Chondrocyte (in vitro differentiated cells): ENCODE measurements at regions not wholly inside any gene's neighbourhood (a gene's known extent, or its start where the extent isn't known, plus 50 kb on each side); places are given as distances from the start of the nearest gene placed in this dataset.

Experiments
- DNase-seq: peaks from one replicate; pipeline ENCODE4 v3.0.0; 2021; ENCODE audit warnings: mixed read lengths, low spot score
- H3K27ac Mint-ChIP-seq: one replicate; pipeline ENCODE4 v1.8.0; 2021; ENCODE audit warnings: mild to moderate bottlenecking, moderate library complexity, mixed read lengths; ENCODE audit not compliant: unreplicated experiment
- H3K27me3 Mint-ChIP-seq: 2 replicates; pipeline ENCODE4 v1.8.0; 2021; ENCODE audit warnings: low read depth, mixed read lengths
- H3K36me3 Mint-ChIP-seq: 2 replicates; pipeline ENCODE4 v1.8.0; 2021; ENCODE audit warnings: low read depth, mixed read lengths
- H3K4me1 Mint-ChIP-seq: 2 replicates; pipeline ENCODE4 v1.8.0; 2021; ENCODE audit warnings: low read depth, mild to moderate bottlenecking, mixed read lengths
- H3K4me3 Mint-ChIP-seq: one replicate; pipeline ENCODE4 v1.8.0; 2021; ENCODE audit warnings: mild to moderate bottlenecking, moderate library complexity, mixed read lengths; ENCODE audit not compliant: unreplicated experiment
- H3K9me3 Mint-ChIP-seq: 2 replicates; pipeline ENCODE4 v1.8.0; 2021; ENCODE audit warnings: low read depth, mixed read lengths
- CTCF ChIP-seq: fragments of 200-600 bp; sonication (generic); IDR thresholded peaks from 2 replicates; pipeline ENCODE4 v1.5.0; 2021; ENCODE audit warnings: antibody characterized with exemption, mild to moderate bottlenecking, moderate library complexity

- H3K27ac Mint-ChIP-seq, result no peak overlapping the region
- no peaks in the 10 kb centered on the region for H3K9me3 Mint-ChIP-seq
- no peaks in the 10 kb centered on the region for H3K27me3 Mint-ChIP-seq
- no peak for TF ChIP-seq CTCF
- H3K4me3 Mint-ChIP-seq, result no peak overlapping the region
- DNase-seq, result no peak
- no peaks in the 10 kb centered on the region for H3K36me3 Mint-ChIP-seq
- H3K4me1 Mint-ChIP-seq, result no peaks in the 10 kb centered on the region
These were observed 484.0 kb upstream of the API5 start for GRCh38 chr11:42827845-42828244.

GRCh38 chr11:42837994-42838393, 473.8 kb upstream of the API5 start:
- H3K27me3 Mint-ChIP-seq, result no peaks in the 10 kb centered on the region
- no peaks in the 10 kb centered on the region for H3K36me3 Mint-ChIP-seq
- H3K4me3 Mint-ChIP-seq, result no peak overlapping the region
- no peak overlapping the region for H3K27ac Mint-ChIP-seq
- TF ChIP-seq CTCF, result no peak
- H3K4me1 Mint-ChIP-seq, result no peaks in the 10 kb centered on the region
- H3K9me3 Mint-ChIP-seq, result peaks cover 16% of the 10 kb centered on the region
- DNase-seq, result no peak

DNA sequence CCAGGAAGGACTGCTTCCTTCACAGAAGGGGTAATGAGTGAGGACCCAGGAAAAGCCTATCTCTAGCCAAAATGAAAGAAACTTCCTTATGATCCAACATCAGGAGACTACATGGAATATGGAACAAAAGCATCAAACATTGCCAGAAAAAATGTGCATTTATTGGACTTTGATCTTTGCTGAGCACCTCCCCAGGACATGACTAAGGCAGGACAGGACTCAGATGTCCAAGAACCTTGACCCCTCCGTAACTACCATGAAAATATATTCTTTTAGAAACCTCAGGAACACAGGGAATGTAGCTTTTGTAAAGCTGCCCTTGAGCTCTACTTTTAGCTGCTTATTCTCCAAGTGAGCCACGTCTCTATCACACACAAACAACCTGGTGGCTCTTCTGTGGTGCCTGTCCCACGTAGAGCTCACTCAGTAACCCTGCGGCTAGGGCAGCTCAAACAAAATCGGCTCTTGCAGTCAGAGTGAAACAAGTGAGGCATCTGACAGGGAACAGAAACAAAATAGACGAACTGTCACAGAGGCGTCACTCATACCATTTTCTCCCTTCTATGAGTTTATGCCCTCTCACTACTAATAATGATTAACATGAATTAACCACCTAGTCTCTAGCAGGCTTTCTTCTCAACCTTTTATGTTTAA, 471.5 kb upstream of the API5 start:
- TF ChIP-seq CTCF, result no peak
- H3K9me3 Mint-ChIP-seq, result peaks cover 16% of the 10 kb centered on the region

GRCh38 chr11:42840860-42841259, 470.9 kb upstream of the API5 start:
- H3K27ac Mint-ChIP-seq, result no peak overlapping the region
- DNase-seq, result no peak
- no peaks in the 10 kb centered on the region for H3K27me3 Mint-ChIP-seq
- H3K9me3 Mint-ChIP-seq, result peaks cover 14% of the 10 kb centered on the region
- H3K4me1 Mint-ChIP-seq, result no peaks in the 10 kb centered on the region
- no peaks in the 10 kb centered on the region for H3K36me3 Mint-ChIP-seq
- H3K4me3 Mint-ChIP-seq, result no peak overlapping the region
- no peak for TF ChIP-seq CTCF

More for the DNA sequence above, 471.5 kb upstream of the API5 start:
- no peak for DNase-seq
- H3K4me1 Mint-ChIP-seq, result no peaks in the 10 kb centered on the region
- H3K27ac Mint-ChIP-seq, result no peak overlapping the region
- H3K27me3 Mint-ChIP-seq, result no peaks in the 10 kb centered on the region
- H3K4me3 Mint-ChIP-seq, result no peak overlapping the region
- no peaks in the 10 kb centered on the region for H3K36me3 Mint-ChIP-seq

GRCh38 chr11:42841556-42841955, 470.2 kb upstream of the API5 start:
- Mint-ChIP-seq H3K27ac (no peak overlapping the region), H3K4me3 (no peak overlapping the region), H3K36me3 (no peaks in the 10 kb centered on the region), H3K27me3 (no peaks in the 10 kb centered on the region), H3K4me1 (no peaks in the 10 kb centered on the region), H3K9me3 (peaks cover 11% of the 10 kb centered on the region)
- DNase-seq, result no peak
- TF ChIP-seq CTCF, result no peak
